SK-N-SH (cell line): ENCODE measurements at regions not wholly inside any gene's neighbourhood (a gene's known extent, or its start where the extent isn't known, plus 50 kb on each side); places are given as distances from the start of the nearest gene placed in this dataset.

Experiments
- CTCF ChIA-PET: fragments of 300-600, 350-600 bp; formaldehyde crosslinking; extraction: SDS; loops from one replicate; lab custom pipeline; 2021; lab: Yijun Ruan, JAX
- POLR2A ChIA-PET: fragments of 350-600 bp; sonication (Branson Sonifier 250); formaldehyde crosslinking; extraction: SDS; loops from one replicate; lab custom pipeline; 2020; ENCODE audit warnings: antibody characterized with exemption, inconsistent platforms; lab: Yijun Ruan, JAX
- DNase-seq: peaks from one replicate; pipeline ENCODE4 v3.0.0; 2012
- H2AFZ ChIP-seq: fragments of 200-600 bp; sonication (generic); 2 replicates; pipeline ENCODE4 v1.8.1; 2016; ENCODE audit warnings: antibody characterized with exemption, mild to moderate bottlenecking, low read depth
- H3F3A ChIP-seq: fragments of 200-600 bp; sonication (generic); replicated peaks from 2 replicates; pipeline ENCODE3; 2016; ENCODE audit warnings: antibody characterized with exemption, mild to moderate bottlenecking; ENCODE audit not compliant: insufficient read depth
- H3K27ac ChIP-seq, 2 experiments: fragments of 200-500 bp in 1 of 2; fragments of 200-600 bp in 1 of 2; sonication (Bioruptor generic) in 1 of 2; sonication (generic), shearing (Covaris generic) in 1 of 2; 2 replicates each; pipeline versions ENCODE4 v1.5.1 to v1.6.1; 2014 to 2016; ENCODE audit warnings: low read depth in 2 of 2, inconsistent platforms in 1 of 2, low read length in 1 of 2, mild to moderate bottlenecking in 1 of 2, mixed read lengths in 1 of 2
- H3K27me3 ChIP-seq: fragments of 200-600 bp; sonication (generic), shearing (Covaris generic); 2 replicates; pipeline ENCODE4 v1.6.1; 2016; ENCODE audit warnings: mixed run types; ENCODE audit not compliant: insufficient read depth
- H3K36me3 ChIP-seq, 2 experiments: fragments of 200-500 bp in 1 of 2; fragments of 200-600 bp in 1 of 2; sonication (Bioruptor generic) in 1 of 2; sonication (generic) in 1 of 2; replicated peaks in 1 of 2; 2 replicates each; pipeline versions ENCODE3 to v1.5.1; 2014 to 2016; ENCODE audit warnings: low read length in 1 of 2, mild to moderate bottlenecking in 1 of 2; ENCODE audit not compliant: insufficient read depth in 2 of 2, control insufficient read depth in 1 of 2
- H3K4me1 ChIP-seq, 2 experiments: fragments of 200-500 bp in 1 of 2; fragments of 200-600 bp in 1 of 2; sonication (Bioruptor generic) in 1 of 2; sonication (generic), shearing (Covaris generic) in 1 of 2; 2 replicates each; pipeline versions ENCODE4 v1.5.1 to v1.6.1; 2014 to 2016; ENCODE audit warnings: low read depth in 1 of 2, low read length in 1 of 2, mixed run types in 1 of 2; ENCODE audit not compliant: insufficient read depth in 2 of 2, control insufficient read depth in 1 of 2
- H3K4me2 ChIP-seq: fragments of 200-600 bp; sonication (generic), shearing (Covaris generic); 2 replicates; pipeline ENCODE4 v1.6.1; 2017; ENCODE audit warnings: mixed run types
- H3K4me3 ChIP-seq, 2 experiments: fragments of 200-500 bp in 1 of 2; fragments of 200-600 bp in 1 of 2; sonication (Bioruptor generic) in 1 of 2; sonication (generic), shearing (Covaris generic) in 1 of 2; 2 replicates each; pipeline versions ENCODE4 v1.5.1 to v1.8.1; 2014 to 2016; ENCODE audit warnings: low read depth in 2 of 2, inconsistent platforms in 1 of 2, low read length in 1 of 2, mild to moderate bottlenecking in 1 of 2, mixed read lengths in 1 of 2, moderate library complexity in 1 of 2
- H3K79me2 ChIP-seq: fragments of 200-600 bp; sonication (generic); 2 replicates; pipeline ENCODE4 v1.8.1; 2017; ENCODE audit warnings: mild to moderate bottlenecking; ENCODE audit not compliant: insufficient read depth
- H3K9ac ChIP-seq: fragments of 200-600 bp; sonication (generic); 2 replicates; pipeline ENCODE4 v1.6.1; 2017; ENCODE audit warnings: mixed run types
- H3K9me2 ChIP-seq: fragments of 200-600 bp; sonication (generic); 2 replicates; pipeline ENCODE4 v1.6.1; 2017; ENCODE audit warnings: mixed run types
- H3K9me3 ChIP-seq: fragments of 200-600 bp; sonication (generic); 2 replicates; pipeline ENCODE4 v1.6.1; 2017; ENCODE audit warnings: mixed run types, mild to moderate bottlenecking, moderate library complexity
- H4K20me1 ChIP-seq: fragments of 200-600 bp; sonication (generic); 2 replicates; pipeline ENCODE4 v1.6.1; 2017; ENCODE audit warnings: mild to moderate bottlenecking, mixed run types; ENCODE audit not compliant: insufficient read depth
- CHD2 ChIP-seq: fragments of 150-350 bp; IDR thresholded peaks from 2 replicates; pipeline ENCODE4 v1.6.1; 2018; ENCODE audit warnings: low read length; ENCODE audit not compliant: partially characterized antibody
- EP300 ChIP-seq, 2 experiments: IDR thresholded peaks; 2 replicates each; pipeline versions ENCODE4 v1.4.0 to v1.6.1; 2012; ENCODE audit warnings: borderline replicate concordance in 1 of 2, low read depth in 1 of 2, low read length in 1 of 2
- FOXM1 ChIP-seq: IDR thresholded peaks from 2 replicates; pipeline ENCODE4 v1.4.0; 2012; ENCODE audit warnings: low read depth, mild to moderate bottlenecking
- JUND ChIP-seq: IDR thresholded peaks from 2 replicates; pipeline ENCODE4 v1.4.0; 2012
- NFIC ChIP-seq: IDR thresholded peaks from 2 replicates; pipeline ENCODE4 v1.4.0; 2012; ENCODE audit warnings: borderline replicate concordance
- POLR2AphosphoS5 ChIP-seq: IDR thresholded peaks from 2 replicates; pipeline ENCODE4 v1.6.1; 2012; ENCODE audit warnings: low read depth, low read length
- RCOR1 ChIP-seq: fragments of 150-350 bp; IDR thresholded peaks from 2 replicates; pipeline ENCODE4 v1.6.1; 2017; ENCODE audit warnings: antibody characterized with exemption, low read length
- REST ChIP-seq: IDR thresholded peaks from 2 replicates; pipeline ENCODE4 v1.6.1; 2012; ENCODE audit warnings: mild to moderate bottlenecking, low read depth, low read length, moderate library complexity
- RFX5 ChIP-seq: IDR thresholded peaks from 2 replicates; pipeline ENCODE4 v1.6.1; 2012; ENCODE audit warnings: mild to moderate bottlenecking, improper control_type of control experiment, low read length
- TAF1 ChIP-seq: IDR thresholded peaks from 2 replicates; pipeline ENCODE4 v1.6.1; 2012; ENCODE audit warnings: low read depth, mild to moderate bottlenecking, low read length, moderate library complexity, borderline replicate concordance
- YY1 ChIP-seq: IDR thresholded peaks from 2 replicates; pipeline ENCODE4 v1.4.0; 2012; ENCODE audit warnings: low read depth, mild to moderate bottlenecking
- WGBS: methylation state at CpG from one replicate; pipeline ENCODE4 v1.1.6; 2017; ENCODE audit warnings: low lambda C conversion rate; 5-methylcytosine and 5-hydroxymethylcytosine counted together
- TF ChIP-seq, protein P1 (sequence below): IDR thresholded peaks from 2 replicates; pipeline ENCODE4 v1.4.0; 2012; ENCODE audit warnings: low read depth, borderline replicate concordance
- TF ChIP-seq, protein P2 (sequence below): fragments of 150-350 bp; IDR thresholded peaks from 2 replicates; pipeline ENCODE4 v1.6.1; 2016; ENCODE audit warnings: mild to moderate bottlenecking, low read depth, low read length

DNA sequence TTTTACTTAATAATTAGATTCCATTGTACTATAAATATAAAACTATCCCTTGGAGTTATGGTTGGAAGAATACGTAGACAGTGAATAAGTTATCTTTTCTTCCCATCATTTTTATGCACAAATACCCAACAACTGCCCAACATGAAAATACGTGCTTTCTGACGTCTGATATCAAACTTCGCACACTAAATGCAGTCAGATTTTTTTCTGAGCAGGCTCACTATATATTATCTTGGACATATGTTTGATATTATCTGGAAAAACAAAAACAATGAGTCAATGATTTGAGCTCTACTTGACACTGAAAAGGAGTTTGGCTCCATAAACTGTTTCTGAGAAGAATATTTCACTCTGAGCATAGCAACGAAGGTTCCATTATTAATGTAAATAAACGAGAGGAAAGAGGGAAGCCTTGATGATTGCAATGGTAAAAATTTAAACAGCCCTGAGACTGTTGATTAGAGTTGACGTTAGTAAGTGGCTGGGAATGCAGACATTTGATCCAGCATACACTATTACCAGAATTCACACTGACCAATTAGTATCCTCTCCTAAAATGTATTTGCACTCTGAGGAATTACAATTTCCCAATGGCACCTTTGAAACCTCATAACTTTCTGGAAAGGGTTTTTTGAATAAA is 1090.0 kb downstream of the EPHA7 start:
- TF ChIP-seq YY1 (no peak), RFX5 (no peak), POLR2AphosphoS5 (no peak), RCOR1 (no peak), CHD2 (no peak), TAF1 (no peak)
- TF ChIP-seq, protein P1, sequence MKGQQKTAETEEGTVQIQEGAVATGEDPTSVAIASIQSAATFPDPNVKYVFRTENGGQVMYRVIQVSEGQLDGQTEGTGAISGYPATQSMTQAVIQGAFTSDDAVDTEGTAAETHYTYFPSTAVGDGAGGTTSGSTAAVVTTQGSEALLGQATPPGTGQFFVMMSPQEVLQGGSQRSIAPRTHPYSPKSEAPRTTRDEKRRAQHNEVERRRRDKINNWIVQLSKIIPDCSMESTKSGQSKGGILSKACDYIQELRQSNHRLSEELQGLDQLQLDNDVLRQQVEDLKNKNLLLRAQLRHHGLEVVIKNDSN: no peak
- TF ChIP-seq, protein P2, sequence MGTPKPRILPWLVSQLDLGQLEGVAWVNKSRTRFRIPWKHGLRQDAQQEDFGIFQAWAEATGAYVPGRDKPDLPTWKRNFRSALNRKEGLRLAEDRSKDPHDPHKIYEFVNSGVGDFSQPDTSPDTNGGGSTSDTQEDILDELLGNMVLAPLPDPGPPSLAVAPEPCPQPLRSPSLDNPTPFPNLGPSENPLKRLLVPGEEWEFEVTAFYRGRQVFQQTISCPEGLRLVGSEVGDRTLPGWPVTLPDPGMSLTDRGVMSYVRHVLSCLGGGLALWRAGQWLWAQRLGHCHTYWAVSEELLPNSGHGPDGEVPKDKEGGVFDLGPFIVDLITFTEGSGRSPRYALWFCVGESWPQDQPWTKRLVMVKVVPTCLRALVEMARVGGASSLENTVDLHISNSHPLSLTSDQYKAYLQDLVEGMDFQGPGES: no peak
- Histone ChIP-seq H3K27ac (no peak overlapping the region), H3K27me3 (no peaks in the 10 kb centered on the region), H3K4me2 (no peak overlapping the region), H3K9ac (no peak overlapping the region), H3K4me1 (no peaks in the 10 kb centered on the region), H4K20me1 (no peaks in the 10 kb centered on the region), H3K4me3 (no peak overlapping the region), H3K9me2 (no peaks in the 10 kb centered on the region), H3K79me2 (no peaks in the 10 kb centered on the region), H2AFZ (no peak overlapping the region), H3K36me3 (no peaks in the 10 kb centered on the region), H3K9me3 (no peaks in the 10 kb centered on the region), H3F3A (no peaks in the 10 kb centered on the region)
- ChIA-PET POLR2A (no interaction called here), CTCF (interaction anchor here (1.2 kb wide), 1 partner anchor 11 kb away, joined by 3 read pairs; no protein-coding TSS in a partner anchor)
- DNase-seq: no peak
- WGBS: 12% methylated on average over 7 of the region's 7 CpGs

GRCh38 chr6:92315312-92315711 is 1104.0 kb downstream of the EPHA7 start:
- Histone ChIP-seq H4K20me1 (no peaks in the 10 kb centered on the region), H3K27ac (no peak overlapping the region), H3K4me2 (no peak overlapping the region), H3K4me1 (no peaks in the 10 kb centered on the region), H3K9me2 (no peaks in the 10 kb centered on the region), H3K4me3 (no peak overlapping the region), H3K9ac (no peak overlapping the region), H3K9me3 (no peaks in the 10 kb centered on the region), H3K27me3 (no peaks in the 10 kb centered on the region), H3K79me2 (no peaks in the 10 kb centered on the region), H3F3A (no peaks in the 10 kb centered on the region), H3K36me3 (no peaks in the 10 kb centered on the region), H2AFZ (no peak overlapping the region)
- TF ChIP-seq FOXM1 (no peak), NFIC (no peak), REST (no peak), EP300 (IDR thresholded peaks at IDR 0.05; ENCODE audit: borderline replicate concordance in 1 of 2, low read depth in 1 of 2, low read length in 1 of 2) (no peak), JUND (no peak), RFX5 (no peak), TAF1 (no peak)
- TF ChIP-seq, protein P2: no peak
- no peak for DNase-seq
- CTCF ChIA-PET: no interaction called here
- POLR2A ChIA-PET: no interaction called here
- 7% methylated on average over 1 of the region's 1 CpG for WGBS
